ENCODE measurements at regions not wholly inside any gene's neighbourhood (a gene's known extent, or its start where the extent isn't known, plus 50 kb on each side); places are given as distances from the start of the nearest gene placed in this dataset.

GRCh38 chr15:36332301-36332700 is 247.1 kb upstream of the CDIN1 start:
- TF ChIP-seq CTCF (IDR thresholded peaks at IDR 0.05; ENCODE audit: insufficient read depth, low read depth, low read length), result no peak
- TF ChIP-seq EZH2 (IDR thresholded peaks at IDR 0.05; ENCODE audit: insufficient read depth, low read length), result no peak

Data from astrocyte (in vitro differentiated cells and primary cell).